ENCODE measurements at regions not wholly inside any gene's neighbourhood (a gene's known extent, or its start where the extent isn't known, plus 50 kb on each side); places are given as distances from the start of the nearest gene placed in this dataset.

- no peak for DNase-seq
Observed at GRCh38 chr2:181190711-181191110, 210.3 kb downstream of the UBE2E3 start.

- DNase-seq, result no peak
Observed at GRCh38 chr2:181193550-181193949, 213.1 kb downstream of the UBE2E3 start.

- no peak for DNase-seq
Observed at GRCh38 chr2:181196401-181196800, 216.0 kb downstream of the UBE2E3 start.

- DNase-seq, result no peak
Observed at GRCh38 chr2:181197140-181197760, 216.8 kb downstream of the UBE2E3 start.

GRCh38 chr2:181198183-181198864 lies 217.9 kb downstream of the UBE2E3 start:
- DNase-seq, result no peak

- no peak for DNase-seq
Observed at GRCh38 chr2:181203412-181203811, 223.0 kb downstream of the UBE2E3 start.

GRCh38 chr2:181203916-181204315 lies 223.5 kb downstream of the UBE2E3 start:
- DNase-seq, result no peak

- peak; percentile 85 for DNase-seq
Observed at GRCh38 chr2:181218401-181218821, 238.0 kb downstream of the UBE2E3 start.

GRCh38 chr2:181223234-181223633 lies 234.0 kb upstream of the ITGA4 start:
- no peak for DNase-seq

- DNase-seq, result no peak
Observed at GRCh38 chr2:181224866-181225265, 232.3 kb upstream of the ITGA4 start.

- DNase-seq, result no peak
Observed at GRCh38 chr2:181228661-181229060, 228.5 kb upstream of the ITGA4 start.

GRCh38 chr2:181231151-181231550 lies 226.0 kb upstream of the ITGA4 start:
- DNase-seq, result no peak

GRCh38 chr2:181231886-181232621 lies 225.1 kb upstream of the ITGA4 start:
- peak; percentile 87 for DNase-seq

GRCh38 chr2:181234487-181234891 lies 222.7 kb upstream of the ITGA4 start:
- no peak for DNase-seq

GRCh38 chr2:181235011-181235410 lies 222.2 kb upstream of the ITGA4 start:
- DNase-seq, result no peak

- no peak for DNase-seq
Observed at GRCh38 chr2:181235683-181236459, 221.3 kb upstream of the ITGA4 start.

- DNase-seq, result no peak
Observed at GRCh38 chr2:181239201-181239799, 217.9 kb upstream of the ITGA4 start.

GRCh38 chr2:181240844-181241243 lies 216.3 kb upstream of the ITGA4 start:
- no peak for DNase-seq

GRCh38 chr2:181241366-181241765 lies 215.8 kb upstream of the ITGA4 start:
- DNase-seq, result no peak

- DNase-seq, result no peak
Observed at GRCh38 chr2:181241797-181242196, 215.4 kb upstream of the ITGA4 start.

GRCh38 chr2:181242262-181242661 lies 214.9 kb upstream of the ITGA4 start:
- DNase-seq, result no peak

- no peak for DNase-seq
Observed at GRCh38 chr2:181243319-181243718, 213.9 kb upstream of the ITGA4 start.

GRCh38 chr2:181250691-181251090 lies 206.5 kb upstream of the ITGA4 start:
- no peak for DNase-seq
